ENCODE measurements at regions not wholly inside any gene's neighbourhood (a gene's known extent, or its start where the extent isn't known, plus 50 kb on each side); places are given as distances from the start of the nearest gene placed in this dataset.
A peak's percentile ranks its signal among the peaks of the same experiment; 100 is the strongest.

DNA sequence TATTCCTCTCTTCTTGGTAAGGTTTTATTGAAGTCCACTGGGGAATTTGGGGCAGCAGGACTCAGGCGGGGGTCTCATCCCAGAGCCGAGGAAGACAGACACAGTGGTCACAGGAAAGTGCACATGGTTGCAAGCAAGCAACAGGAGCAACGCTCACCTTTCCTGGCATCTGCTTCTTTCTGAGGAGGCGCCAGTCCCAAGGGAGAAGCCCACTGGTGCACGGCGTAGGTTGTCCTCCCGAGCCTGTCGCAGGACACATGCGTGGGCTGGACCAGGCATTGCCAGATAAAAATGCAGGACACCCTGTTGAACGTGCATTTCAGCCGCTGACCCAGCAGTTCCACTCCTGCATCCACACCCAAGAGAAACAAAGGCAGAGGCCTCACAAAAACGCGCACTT, 72.4 kb upstream of the OLFM1 start:
- WGBS (ENCODE audit: insufficient coverage), result 91% methylated on average over 10 of the region's 13 CpGs
- CTCF ChIA-PET, result no interaction called here

DNA sequence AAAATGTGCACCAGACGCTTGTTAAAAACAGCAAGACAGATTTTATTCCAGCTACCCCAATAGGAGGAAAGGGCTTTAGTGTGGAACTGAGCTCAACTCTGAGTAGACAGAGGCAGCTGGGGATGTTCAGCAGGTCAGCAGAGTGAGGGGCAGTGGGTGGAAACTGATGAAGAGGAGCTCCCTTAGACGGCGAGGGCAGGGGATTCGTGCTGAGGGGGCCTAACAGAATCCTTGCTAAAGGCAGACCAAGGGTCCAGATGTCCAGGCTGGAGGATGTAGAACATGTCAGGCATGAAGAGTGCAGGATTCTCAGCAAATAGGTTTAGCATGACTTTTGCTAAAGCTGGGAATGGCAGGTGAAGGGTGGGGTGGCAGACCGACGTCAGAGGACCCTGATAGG, 71.9 kb upstream of the OLFM1 start:
- Histone ChIP-seq H3K36me3 (ENCODE audit: control insufficient read depth in 4 of 4, insufficient read depth in 4 of 4, low read length in 3 of 4) (no peaks in the 10 kb centered on the region), H3K9me3 (ENCODE audit: control extremely low read depth in 1 of 5, control insufficient read depth in 4 of 5, insufficient read depth in 2 of 5, low read depth in 1 of 5, low read length in 4 of 5) (no peaks in the 10 kb centered on the region), H3K27ac (ENCODE audit: insufficient read depth in 1 of 2, low read depth in 1 of 2, low read length in 2 of 2, poor library complexity in 1 of 2, severe bottlenecking in 2 of 2) (no peak overlapping the region), H3K27me3 (replicated peaks in 2 of 5; ENCODE audit: control insufficient read depth in 4 of 5, insufficient read depth in 5 of 5, low read length in 4 of 5) (peaks cover 0 to 23% (median 9%) of the 10 kb centered on the region in 5 experiments), H3K4me1 (ENCODE audit: control extremely low read depth in 1 of 4, control insufficient read depth in 4 of 4, insufficient read depth in 4 of 4, low read length in 3 of 4) (no peaks in the 10 kb centered on the region), H3K4me3 (ENCODE audit: control insufficient read depth in 1 of 7, extremely low read depth in 1 of 7, insufficient read depth in 4 of 7, low read depth in 2 of 7, low read length in 6 of 7) (no peak overlapping the region)
- 79% methylated on average over 6 of the region's 6 CpGs for WGBS (ENCODE audit: insufficient coverage)
- ChIA-PET CTCF (interaction anchor here (1.6 kb wide), 1 partner anchor 12 kb away, joined by 3 read pairs; no protein-coding TSS in a partner anchor), POLR2A (no interaction called here)
- DNase-seq, result no peak

More for the DNA sequence above, 72.4 kb upstream of the OLFM1 start:
- H3K27ac ChIP-seq (ENCODE audit: insufficient read depth in 1 of 2, low read depth in 1 of 2, low read length in 2 of 2, poor library complexity in 1 of 2, severe bottlenecking in 2 of 2), result no peak overlapping the region
- no peak overlapping the region for H3K4me3 ChIP-seq (ENCODE audit: control insufficient read depth in 1 of 7, extremely low read depth in 1 of 7, insufficient read depth in 4 of 7, low read depth in 2 of 7, low read length in 6 of 7)
- H3K36me3 ChIP-seq (ENCODE audit: control insufficient read depth in 4 of 4, insufficient read depth in 4 of 4, low read length in 3 of 4), result no peaks in the 10 kb centered on the region
- H3K27me3 ChIP-seq (replicated peaks in 2 of 5; ENCODE audit: control insufficient read depth in 4 of 5, insufficient read depth in 5 of 5, low read length in 4 of 5), result peaks cover 0 to 23% (median 6%) of the 10 kb centered on the region in 5 experiments
- no peaks in the 10 kb centered on the region for H3K4me1 ChIP-seq (ENCODE audit: control extremely low read depth in 1 of 4, control insufficient read depth in 4 of 4, insufficient read depth in 4 of 4, low read length in 3 of 4)
- no peaks in the 10 kb centered on the region for H3K9me3 ChIP-seq (ENCODE audit: control extremely low read depth in 1 of 5, control insufficient read depth in 4 of 5, insufficient read depth in 2 of 5, low read depth in 1 of 5, low read length in 4 of 5)
- DNase-seq, result no peak
- POLR2A ChIA-PET, result no interaction called here

DNA sequence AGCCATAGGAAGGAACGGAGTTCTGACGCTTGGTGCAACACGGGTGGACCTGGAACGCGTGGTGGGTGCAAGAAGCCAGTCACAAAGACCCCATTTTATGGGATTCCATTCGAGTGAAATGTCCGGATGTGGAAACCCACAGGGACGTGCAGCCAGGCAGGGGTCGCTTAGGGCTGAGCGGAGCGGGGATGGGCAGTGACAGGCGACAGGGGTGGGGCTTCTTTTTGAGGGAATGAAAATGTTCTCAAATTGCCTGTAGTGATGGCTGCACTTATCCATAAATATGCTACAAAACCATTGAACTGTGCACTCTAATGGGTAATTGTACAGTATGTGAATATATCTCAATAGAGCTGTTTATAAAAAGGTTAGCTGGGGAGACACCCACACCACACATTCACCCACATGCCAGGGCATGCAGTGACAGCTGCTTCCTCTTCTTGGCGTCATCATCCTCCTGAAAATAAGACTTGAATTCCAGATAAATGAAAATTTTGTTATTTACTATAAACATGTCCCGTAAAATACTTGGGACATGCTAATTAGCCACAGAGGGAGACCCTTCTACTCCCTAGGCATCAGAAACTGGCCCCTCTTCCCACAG, 71.3 kb upstream of the OLFM1 start:
- H3K9me3 ChIP-seq (ENCODE audit: control extremely low read depth in 1 of 5, control insufficient read depth in 4 of 5, insufficient read depth in 2 of 5, low read depth in 1 of 5, low read length in 4 of 5), result no peaks in the 10 kb centered on the region
- peaks cover 0 to 23% (median 9%) of the 10 kb centered on the region in 5 experiments for H3K27me3 ChIP-seq (replicated peaks in 2 of 5; ENCODE audit: control insufficient read depth in 4 of 5, insufficient read depth in 5 of 5, low read length in 4 of 5)
- ChIA-PET POLR2A (no interaction called here), CTCF (interaction anchor here (1.6 kb wide), 1 partner anchor 12 kb away, joined by 3 read pairs; no protein-coding TSS in a partner anchor)
- H3K4me3 ChIP-seq (ENCODE audit: control insufficient read depth in 1 of 7, extremely low read depth in 1 of 7, insufficient read depth in 4 of 7, low read depth in 2 of 7, low read length in 6 of 7), result no peak overlapping the region
- 96% methylated on average over 11 of the region's 14 CpGs for WGBS (ENCODE audit: insufficient coverage)
- DNase-seq, result peak in 1 of 3 donors; percentile 17
- H3K36me3 ChIP-seq (ENCODE audit: control insufficient read depth in 4 of 4, insufficient read depth in 4 of 4, low read length in 3 of 4), result no peaks in the 10 kb centered on the region
- no peak overlapping the region for H3K27ac ChIP-seq (ENCODE audit: insufficient read depth in 1 of 2, low read depth in 1 of 2, low read length in 2 of 2, poor library complexity in 1 of 2, severe bottlenecking in 2 of 2)
- no peaks in the 10 kb centered on the region for H3K4me1 ChIP-seq (ENCODE audit: control extremely low read depth in 1 of 4, control insufficient read depth in 4 of 4, insufficient read depth in 4 of 4, low read length in 3 of 4)

DNA sequence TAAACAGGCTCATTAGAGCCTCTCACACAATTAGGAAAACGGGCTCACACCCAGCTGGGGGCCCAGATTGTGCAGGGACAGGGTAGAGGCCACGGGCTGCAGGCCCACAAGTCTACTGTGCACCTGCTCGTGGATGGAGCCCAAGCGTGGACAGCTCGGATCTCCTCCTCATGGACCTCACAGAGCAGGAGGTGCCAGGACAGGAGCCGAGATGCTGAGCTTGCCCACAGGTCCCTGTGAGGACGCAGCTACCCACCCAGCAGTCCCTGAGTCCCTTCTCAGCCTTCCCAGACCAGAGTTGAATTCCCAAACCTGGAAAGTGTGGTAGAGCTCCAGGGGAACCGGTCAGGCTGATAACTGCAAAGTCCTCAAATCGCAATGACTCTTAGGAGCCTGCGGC, 70.6 kb upstream of the OLFM1 start:
- Histone ChIP-seq H3K27me3 (replicated peaks in 2 of 5; ENCODE audit: control insufficient read depth in 4 of 5, insufficient read depth in 5 of 5, low read length in 4 of 5) (peaks cover 0 to 23% (median 9%) of the 10 kb centered on the region in 5 experiments), H3K27ac (ENCODE audit: insufficient read depth in 1 of 2, low read depth in 1 of 2, low read length in 2 of 2, poor library complexity in 1 of 2, severe bottlenecking in 2 of 2) (no peak overlapping the region), H3K36me3 (ENCODE audit: control insufficient read depth in 4 of 4, insufficient read depth in 4 of 4, low read length in 3 of 4) (no peaks in the 10 kb centered on the region), H3K9me3 (ENCODE audit: control extremely low read depth in 1 of 5, control insufficient read depth in 4 of 5, insufficient read depth in 2 of 5, low read depth in 1 of 5, low read length in 4 of 5) (no peaks in the 10 kb centered on the region), H3K4me1 (ENCODE audit: control extremely low read depth in 1 of 4, control insufficient read depth in 4 of 4, insufficient read depth in 4 of 4, low read length in 3 of 4) (no peaks in the 10 kb centered on the region), H3K4me3 (ENCODE audit: control insufficient read depth in 1 of 7, extremely low read depth in 1 of 7, insufficient read depth in 4 of 7, low read depth in 2 of 7, low read length in 6 of 7) (no peak overlapping the region)
- WGBS (ENCODE audit: insufficient coverage), result 92% methylated on average over 10 of the region's 10 CpGs
- no peak for DNase-seq
- ChIA-PET CTCF (interaction anchor here (1.6 kb wide), 1 partner anchor 11 kb away, joined by 3 read pairs; no protein-coding TSS in a partner anchor), POLR2A (no interaction called here)

DNA sequence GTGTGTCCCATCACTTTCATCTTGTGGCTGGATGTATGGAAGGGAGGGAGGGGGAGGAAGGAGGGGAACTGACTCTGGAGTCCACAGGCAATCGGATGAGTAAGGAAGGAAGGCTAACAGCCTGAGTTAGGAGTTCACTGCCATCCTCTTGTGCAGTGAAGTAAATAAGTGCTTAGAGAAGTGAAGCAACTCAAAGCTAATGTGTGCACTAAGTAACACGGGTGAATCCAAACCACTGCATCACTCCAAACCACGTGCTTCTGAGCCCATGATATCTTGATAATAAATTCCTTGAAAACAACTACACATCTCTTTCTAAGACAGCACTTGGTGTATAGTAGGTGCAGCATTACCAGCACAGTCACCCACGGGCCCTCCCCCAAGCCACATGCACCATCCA, 69.6 kb upstream of the OLFM1 start:
- no peaks in the 10 kb centered on the region for H3K9me3 ChIP-seq (ENCODE audit: control extremely low read depth in 1 of 5, control insufficient read depth in 4 of 5, insufficient read depth in 2 of 5, low read depth in 1 of 5, low read length in 4 of 5)
- POLR2A ChIA-PET, result no interaction called here
- CTCF ChIA-PET, result no interaction called here

DNA sequence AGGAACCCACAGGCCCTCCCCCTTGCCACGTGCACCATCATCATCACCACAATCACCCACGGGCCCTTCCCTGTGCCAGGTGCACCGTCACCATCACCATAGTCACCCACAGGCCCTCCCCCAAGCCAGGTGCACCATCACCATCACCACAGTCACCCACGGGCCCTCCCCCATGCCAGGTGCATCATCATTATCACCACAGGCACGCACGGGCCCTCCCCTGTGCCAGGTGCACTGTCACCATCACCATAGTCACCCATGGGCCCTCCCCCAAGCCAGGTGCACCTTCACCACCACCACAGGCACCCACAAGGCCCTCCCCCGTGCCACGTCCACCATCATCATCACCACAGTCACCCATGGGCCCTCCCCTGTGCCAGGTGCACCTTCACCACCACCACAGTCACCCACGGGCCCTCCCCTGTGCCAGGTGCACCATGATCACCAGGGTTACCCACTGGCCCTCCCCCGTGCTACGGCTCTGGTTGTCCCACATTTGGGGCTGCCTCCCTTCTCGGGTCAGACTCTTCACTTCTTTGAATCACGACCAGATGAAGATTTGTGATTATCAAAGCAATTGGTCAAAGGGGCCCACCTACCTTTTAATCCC, 69.1 kb upstream of the OLFM1 start:
- Histone ChIP-seq H3K27me3 (replicated peaks in 2 of 5; ENCODE audit: control insufficient read depth in 4 of 5, insufficient read depth in 5 of 5, low read length in 4 of 5) (peaks cover 0 to 24% (median 9%) of the 10 kb centered on the region in 5 experiments), H3K4me1 (ENCODE audit: control extremely low read depth in 1 of 4, control insufficient read depth in 4 of 4, insufficient read depth in 4 of 4, low read length in 3 of 4) (no peaks in the 10 kb centered on the region), H3K36me3 (ENCODE audit: control insufficient read depth in 4 of 4, insufficient read depth in 4 of 4, low read length in 3 of 4) (no peaks in the 10 kb centered on the region), H3K27ac (ENCODE audit: insufficient read depth in 1 of 2, low read depth in 1 of 2, low read length in 2 of 2, poor library complexity in 1 of 2, severe bottlenecking in 2 of 2) (no peak overlapping the region), H3K9me3 (ENCODE audit: control extremely low read depth in 1 of 5, control insufficient read depth in 4 of 5, insufficient read depth in 2 of 5, low read depth in 1 of 5, low read length in 4 of 5) (no peaks in the 10 kb centered on the region), H3K4me3 (ENCODE audit: control insufficient read depth in 1 of 7, extremely low read depth in 1 of 7, insufficient read depth in 4 of 7, low read depth in 2 of 7, low read length in 6 of 7) (no peak overlapping the region)
- DNase-seq, result peak in 2 of 3 donors; percentile 8 to 22
- 75% methylated on average over 10 of the region's 13 CpGs for WGBS (ENCODE audit: insufficient coverage)
- ChIA-PET CTCF (no interaction called here), POLR2A (no interaction called here)

More for the DNA sequence above, 69.6 kb upstream of the OLFM1 start:
- H3K4me3 ChIP-seq (ENCODE audit: control insufficient read depth in 1 of 7, extremely low read depth in 1 of 7, insufficient read depth in 4 of 7, low read depth in 2 of 7, low read length in 6 of 7), result no peak overlapping the region
- H3K36me3 ChIP-seq (ENCODE audit: control insufficient read depth in 4 of 4, insufficient read depth in 4 of 4, low read length in 3 of 4), result no peaks in the 10 kb centered on the region
- WGBS (ENCODE audit: insufficient coverage), result 67% methylated on average over 1 of the region's 4 CpGs
- no peaks in the 10 kb centered on the region for H3K4me1 ChIP-seq (ENCODE audit: control extremely low read depth in 1 of 4, control insufficient read depth in 4 of 4, insufficient read depth in 4 of 4, low read length in 3 of 4)
- DNase-seq, result no peak
- H3K27ac ChIP-seq (ENCODE audit: insufficient read depth in 1 of 2, low read depth in 1 of 2, low read length in 2 of 2, poor library complexity in 1 of 2, severe bottlenecking in 2 of 2), result no peak overlapping the region
- H3K27me3 ChIP-seq (replicated peaks in 2 of 5; ENCODE audit: control insufficient read depth in 4 of 5, insufficient read depth in 5 of 5, low read length in 4 of 5), result peaks cover 0 to 23% (median 9%) of the 10 kb centered on the region in 5 experiments

DNA sequence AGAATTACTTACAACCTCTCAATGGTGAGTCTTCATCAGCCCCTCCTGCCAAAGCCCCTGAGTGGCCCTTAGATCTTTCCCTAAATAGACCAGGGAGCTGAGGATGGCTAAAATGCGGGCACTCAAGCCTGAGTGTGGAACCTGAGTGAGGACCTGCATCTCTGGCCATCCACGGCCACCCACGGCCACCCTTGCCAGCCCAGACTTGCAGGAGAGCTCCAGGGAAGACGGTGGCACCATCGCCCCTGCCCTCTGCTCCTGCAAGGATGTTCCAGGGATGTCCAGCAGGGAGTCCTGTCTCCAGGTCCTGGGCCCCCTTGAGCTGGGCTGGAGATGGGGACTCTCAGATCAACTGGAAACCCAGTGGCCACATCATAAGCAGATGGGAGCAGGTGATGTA, 68.2 kb upstream of the OLFM1 start:
- Histone ChIP-seq H3K4me1 (ENCODE audit: control extremely low read depth in 1 of 4, control insufficient read depth in 4 of 4, insufficient read depth in 4 of 4, low read length in 3 of 4) (no peaks in the 10 kb centered on the region), H3K36me3 (ENCODE audit: control insufficient read depth in 4 of 4, insufficient read depth in 4 of 4, low read length in 3 of 4) (no peaks in the 10 kb centered on the region), H3K27me3 (replicated peaks in 2 of 5; ENCODE audit: control insufficient read depth in 4 of 5, insufficient read depth in 5 of 5, low read length in 4 of 5) (peaks cover 0 to 23% (median 10%) of the 10 kb centered on the region in 5 experiments), H3K27ac (ENCODE audit: insufficient read depth in 1 of 2, low read depth in 1 of 2, low read length in 2 of 2, poor library complexity in 1 of 2, severe bottlenecking in 2 of 2) (no peak overlapping the region), H3K4me3 (ENCODE audit: control insufficient read depth in 1 of 7, extremely low read depth in 1 of 7, insufficient read depth in 4 of 7, low read depth in 2 of 7, low read length in 6 of 7) (no peak overlapping the region), H3K9me3 (ENCODE audit: control extremely low read depth in 1 of 5, control insufficient read depth in 4 of 5, insufficient read depth in 2 of 5, low read depth in 1 of 5, low read length in 4 of 5) (peaks cover 0 to 1% (median 0%) of the 10 kb centered on the region in 5 experiments)
- 92% methylated on average over 4 of the region's 5 CpGs for WGBS (ENCODE audit: insufficient coverage)
- CTCF ChIA-PET, result no interaction called here
- DNase-seq, result no peak
- POLR2A ChIA-PET, result no interaction called here

Measured in common myeloid progenitor, CD34-positive (primary cell).